Left cardiac atrium (tissue), 4 donors: ENCODE measurements at regions not wholly inside any gene's neighbourhood (a gene's known extent, or its start where the extent isn't known, plus 50 kb on each side); places are given as distances from the start of the nearest gene placed in this dataset.
A peak's percentile ranks its signal among the peaks of the same experiment; 100 is the strongest.

Source experiments
- ATAC-seq, 2 donors: fragments of 200-7000 bp; cut with Tn5 transposase; one replicate each; pipeline ENCODE4 v1.9.1; 2020; ENCODE audit warnings: mild to moderate bottlenecking in 2 of 2, moderate library complexity in 2 of 2
- DNase-seq: peaks from one replicate; pipeline ENCODE4 v3.0.0-alpha.2; 2020
- intact Hi-C, 2 donors: fragments of 100-400 bp; cut with DNase I; formaldehyde crosslinking; loops; one replicate each; pipeline versions ENCODE4 v1.14.1 to v1.15.1; 2022 to 2023
- donor health status: DM: no; HTN: yes; CAD: no.
- donor health status: DM: no; HTN: yes; CAD: no; lungs with severe emphysema.
- donor health status: DM: yes; HTN: yes; CAD: no.
- donor health status: Dilated cardiomyopathy.

- ATAC-seq, result no peak
- no peak for DNase-seq
- intact Hi-C loops, result no loop called here
These were observed 528.7 kb upstream of the IGFBP3 start for GRCh38 chr7:46449743-46450142.

GRCh38 chr7:46448478-46448877 is 527.4 kb upstream of the IGFBP3 start:
- DNase-seq, result no peak
- no peak for ATAC-seq
- intact Hi-C loops, result no loop called here

- no peak for ATAC-seq
- intact Hi-C loops, result no loop called here
- no peak for DNase-seq
These were observed 525.1 kb upstream of the IGFBP3 start for GRCh38 chr7:46446151-46446550.

GRCh38 chr7:46444256-46444655 is 523.2 kb upstream of the IGFBP3 start:
- DNase-seq (no peak), ATAC-seq (no peak)
- intact Hi-C loops, result no loop called here

GRCh38 chr7:46440186-46440585 is 519.1 kb upstream of the IGFBP3 start:
- DNase-seq, result no peak
- ATAC-seq, result no peak
- intact Hi-C loops, result no loop called here

- intact Hi-C loops, result no loop called here
- ATAC-seq (no peak), DNase-seq (no peak)
These were observed 511.6 kb upstream of the IGFBP3 start for GRCh38 chr7:46432708-46433107.

GRCh38 chr7:46428295-46428694 is 507.2 kb upstream of the IGFBP3 start:
- intact Hi-C loops, result no loop called here
- DNase-seq (no peak), ATAC-seq (no peak)

- DNase-seq (no peak), ATAC-seq (no peak)
- intact Hi-C loops, result no loop called here
These were observed 503.9 kb upstream of the IGFBP3 start for GRCh38 chr7:46424934-46425333.

- intact Hi-C loops, result no loop called here
- DNase-seq (no peak), ATAC-seq (no peak)
These were observed 500.6 kb upstream of the IGFBP3 start for GRCh38 chr7:46421441-46422230.

GRCh38 chr7:46414946-46415345 is 493.9 kb upstream of the IGFBP3 start:
- ATAC-seq (no peak), DNase-seq (no peak)
- intact Hi-C loops, result no loop called here

- DNase-seq, result no peak
- ATAC-seq, result no peak
- intact Hi-C loops, result no loop called here
These were observed 490.2 kb upstream of the IGFBP3 start for GRCh38 chr7:46411236-46411635.

- DNase-seq, result no peak
- intact Hi-C loops, result no loop called here
- ATAC-seq, result no peak
These were observed 486.1 kb upstream of the IGFBP3 start for GRCh38 chr7:46407125-46407524.

GRCh38 chr7:46397591-46397990 is 476.5 kb upstream of the IGFBP3 start:
- ATAC-seq (no peak), DNase-seq (no peak)
- intact Hi-C loops, result no loop called here

- intact Hi-C loops, result no loop called here
- DNase-seq (no peak), ATAC-seq (no peak)
These were observed 475.4 kb upstream of the IGFBP3 start for GRCh38 chr7:46396481-46396880.

- DNase-seq, result no peak
- intact Hi-C loops, result no loop called here
- peak in 1 of 2 donors; percentile 57 for ATAC-seq
These were observed 472.1 kb upstream of the IGFBP3 start for GRCh38 chr7:46393142-46393541.

- peak in 1 of 2 donors; percentile 38 for ATAC-seq
- intact Hi-C loops, result no loop called here
- DNase-seq, result no peak
These were observed 470.4 kb upstream of the IGFBP3 start for GRCh38 chr7:46391231-46392201.

- intact Hi-C loops, result no loop called here
- DNase-seq, result no peak
- no peak for ATAC-seq
These were observed 469.0 kb upstream of the IGFBP3 start for GRCh38 chr7:46390042-46390441.

- intact Hi-C loops, result no loop called here
- DNase-seq (no peak), ATAC-seq (no peak)
These were observed 468.1 kb upstream of the IGFBP3 start for GRCh38 chr7:46389146-46389545.

GRCh38 chr7:46387646-46388045 is 466.6 kb upstream of the IGFBP3 start:
- no peak for ATAC-seq
- intact Hi-C loops, result no loop called here
- DNase-seq, result no peak
